ENCODE measurements at regions not wholly inside any gene's neighbourhood (a gene's known extent, or its start where the extent isn't known, plus 50 kb on each side); places are given as distances from the start of the nearest gene placed in this dataset.
"Not testable (repeated sequence)": the region's sequence is repeated elsewhere in the genome, so short reads cannot be mapped to it uniquely, and the experiment has no call there.

- no peak for DNase-seq
Measured at GRCh38 chr20:60786686-60787217, 465.3 kb upstream of the CDH4 start.

- no peak for DNase-seq
Measured at GRCh38 chr20:60787276-60787675, 464.8 kb upstream of the CDH4 start.

- no peak for DNase-seq
Measured at GRCh38 chr20:60788070-60788469, 464.0 kb upstream of the CDH4 start.

GRCh38 chr20:60789399-60789798, 462.7 kb upstream of the CDH4 start:
- no peak for DNase-seq

GRCh38 chr20:60790339-60790738, 461.7 kb upstream of the CDH4 start:
- DNase-seq: not testable (repeated sequence)

- no peak for DNase-seq
Measured at GRCh38 chr20:60791823-60792222, 460.2 kb upstream of the CDH4 start.

GRCh38 chr20:60792941-60793340, 459.1 kb upstream of the CDH4 start:
- no peak for DNase-seq

- DNase-seq: no peak
Measured at GRCh38 chr20:60794674-60795073, 457.4 kb upstream of the CDH4 start.

- no peak for DNase-seq
Measured at GRCh38 chr20:60795651-60796050, 456.4 kb upstream of the CDH4 start.

GRCh38 chr20:60800185-60800584, 451.9 kb upstream of the CDH4 start:
- DNase-seq: no peak

- no peak for DNase-seq
Measured at GRCh38 chr20:60802676-60803075, 449.4 kb upstream of the CDH4 start.

GRCh38 chr20:60803335-60804055, 448.6 kb upstream of the CDH4 start:
- no peak for DNase-seq

- no peak for DNase-seq
Measured at GRCh38 chr20:60804240-60804917, 447.7 kb upstream of the CDH4 start.

- DNase-seq: no peak
Measured at GRCh38 chr20:60804918-60805630, 447.0 kb upstream of the CDH4 start.

GRCh38 chr20:60806354-60806753, 445.7 kb upstream of the CDH4 start:
- no peak for DNase-seq

GRCh38 chr20:60806824-60807223, 445.2 kb upstream of the CDH4 start:
- no peak for DNase-seq

GRCh38 chr20:60808003-60808672, 443.9 kb upstream of the CDH4 start:
- DNase-seq: no peak

- no peak for DNase-seq
Measured at GRCh38 chr20:60808701-60809100, 443.4 kb upstream of the CDH4 start.

- DNase-seq: no peak
Measured at GRCh38 chr20:60810561-60810960, 441.5 kb upstream of the CDH4 start.

- no peak for DNase-seq
Measured at GRCh38 chr20:60812561-60812960, 439.5 kb upstream of the CDH4 start.

GRCh38 chr20:60813066-60813465, 439.0 kb upstream of the CDH4 start:
- DNase-seq: no peak

- no peak for DNase-seq
Measured at GRCh38 chr20:60815656-60816055, 436.4 kb upstream of the CDH4 start.

- DNase-seq: no peak
Measured at GRCh38 chr20:60816901-60817300, 435.2 kb upstream of the CDH4 start.

All from stimulated activated CD4-positive, alpha-beta T cell treated with anti-CD3 and anti-CD28 coated beads, Interleukin-1b, Interleukin-23, amount 100 ng/mL, for 48 hours (primary cell).